GM23248 (cell line): ENCODE measurements at regions not wholly inside any gene's neighbourhood (a gene's known extent, or its start where the extent isn't known, plus 50 kb on each side); places are given as distances from the start of the nearest gene placed in this dataset.
A peak's percentile ranks its signal among the peaks of the same experiment; 100 is the strongest.

Source experiments
- DNase-seq: peaks from one replicate; pipeline ENCODE4 v3.0.0-alpha.2; 2015
- H2AFZ ChIP-seq: fragments of 200-600 bp; sonication (generic); 2 replicates; pipeline ENCODE4 v1.6.1; 2016; ENCODE audit warnings: antibody characterized with exemption
- H3F3A ChIP-seq: fragments of 200-600 bp; sonication (generic); 2 replicates; pipeline ENCODE4 v1.6.1; 2016; ENCODE audit warnings: mild to moderate bottlenecking, antibody characterized with exemption, mixed run types; ENCODE audit not compliant: insufficient read depth
- H3K27ac ChIP-seq: fragments of 200-600 bp; sonication (generic); 2 replicates; pipeline ENCODE4 v1.5.1; 2016; ENCODE audit warnings: mild to moderate bottlenecking
- H3K27me3 ChIP-seq: fragments of 200-600 bp; sonication (generic); replicated peaks from 2 replicates; pipeline ENCODE4 v1.6.1; 2016; ENCODE audit warnings: mild to moderate bottlenecking; ENCODE audit not compliant: insufficient read depth
- H3K36me3 ChIP-seq: fragments of 200-600 bp; sonication (generic); 2 replicates; pipeline ENCODE4 v1.6.1; 2016; ENCODE audit warnings: low read depth, mild to moderate bottlenecking
- H3K4me1 ChIP-seq: fragments of 200-600 bp; sonication (generic); 2 replicates; pipeline ENCODE4 v1.6.1; 2016; ENCODE audit warnings: mild to moderate bottlenecking; ENCODE audit not compliant: insufficient read depth
- H3K4me2 ChIP-seq: fragments of 200-600 bp; sonication (generic); one replicate; pipeline ENCODE4 v1.6.1; 2016; ENCODE audit warnings: mild to moderate bottlenecking; ENCODE audit not compliant: unreplicated experiment
- H3K4me3 ChIP-seq: fragments of 200-600 bp; sonication (generic); 2 replicates; pipeline ENCODE4 v1.5.1; 2016; ENCODE audit warnings: mild to moderate bottlenecking
- H3K79me2 ChIP-seq: fragments of 200-600 bp; sonication (generic); 2 replicates; pipeline ENCODE4 v1.6.1; 2016; ENCODE audit warnings: mild to moderate bottlenecking; ENCODE audit not compliant: insufficient read depth
- H3K9ac ChIP-seq: fragments of 200-600 bp; sonication (generic); 2 replicates; pipeline ENCODE4 v1.6.1; 2016; ENCODE audit warnings: mild to moderate bottlenecking
- H3K9me2 ChIP-seq: fragments of 200-600 bp; sonication (generic); 2 replicates; pipeline ENCODE4 v1.6.1; 2016; ENCODE audit warnings: mixed run types, mild to moderate bottlenecking, moderate library complexity; ENCODE audit not compliant: insufficient read depth
- H3K9me3 ChIP-seq: fragments of 200-600 bp; sonication (generic); one replicate; pipeline ENCODE4 v1.6.1; 2017; ENCODE audit warnings: low read depth
- H4K20me1 ChIP-seq: fragments of 200-600 bp; sonication (generic); 2 replicates; pipeline ENCODE4 v1.6.0; 2016; ENCODE audit not compliant: insufficient read depth
- EZH2 ChIP-seq: fragments of 200-600 bp; sonication (generic); IDR thresholded peaks from 2 replicates; pipeline ENCODE4 v1.6.1; 2018; ENCODE audit warnings: antibody characterized with exemption, mild to moderate bottlenecking; ENCODE audit not compliant: insufficient read depth, poor library complexity, severe bottlenecking
- EZH2phosphoT487 ChIP-seq: fragments of 200-600 bp; sonication (generic); IDR thresholded peaks from 2 replicates; pipeline ENCODE4 v1.6.1; 2018; ENCODE audit warnings: antibody characterized with exemption, moderate library complexity, mild to moderate bottlenecking, low read depth; ENCODE audit not compliant: insufficient read depth
- WGBS, 2 experiments: methylation state at CpG; one replicate each; pipeline ENCODE4 v1.1.6; 2015 to 2017; ENCODE audit warnings: low lambda C conversion rate in 2 of 2, low coverage in 1 of 2; ENCODE audit errors: missing lambda C conversion rate in 2 of 2; 5-methylcytosine and 5-hydroxymethylcytosine counted together
- in situ Hi-C: fragments of 300-500 bp; cut with MboI; formaldehyde crosslinking; loops from 2 replicates; pipeline ENCODE4 v1.15.0; 2020

DNA sequence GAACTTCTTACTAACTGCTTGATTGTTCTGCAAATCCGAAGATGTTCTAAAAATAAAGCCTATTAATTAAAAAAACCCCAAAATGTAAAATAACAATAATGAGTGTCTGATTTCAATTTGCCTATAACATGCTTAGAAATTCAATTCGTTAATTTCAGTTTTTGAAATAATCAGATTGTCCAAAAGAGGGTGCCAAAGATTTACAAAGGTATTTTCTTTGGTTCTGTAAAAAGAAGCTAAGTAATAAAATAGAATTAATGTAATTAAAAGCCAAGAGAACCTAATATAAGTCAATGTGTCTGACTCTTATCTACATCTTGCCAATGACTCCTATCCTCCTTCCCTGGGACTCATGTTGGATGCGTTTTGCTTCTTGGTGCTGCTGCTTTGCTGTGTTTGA lies 75.0 kb upstream of the CPHXL start:
- Histone ChIP-seq H3K27me3 (no peaks in the 10 kb centered on the region), H3F3A (no peaks in the 10 kb centered on the region), H2AFZ (no peak overlapping the region), H3K27ac (no peak overlapping the region), H3K9ac (no peak overlapping the region), H3K4me1 (no peaks in the 10 kb centered on the region), H3K36me3 (no peaks in the 10 kb centered on the region), H3K79me2 (no peaks in the 10 kb centered on the region), H4K20me1 (no peaks in the 10 kb centered on the region), H3K9me3 (no peaks in the 10 kb centered on the region), H3K4me3 (no peak overlapping the region), H3K9me2 (no peaks in the 10 kb centered on the region), H3K4me2 (no peak overlapping the region)
- in situ Hi-C loops: no loop called here
- TF ChIP-seq EZH2 (no peak), EZH2phosphoT487 (no peak)
- peak; percentile 19 for DNase-seq
- WGBS, 2 experiments: 4 to 7% methylated on average over 3 of the region's 3 CpGs

DNA sequence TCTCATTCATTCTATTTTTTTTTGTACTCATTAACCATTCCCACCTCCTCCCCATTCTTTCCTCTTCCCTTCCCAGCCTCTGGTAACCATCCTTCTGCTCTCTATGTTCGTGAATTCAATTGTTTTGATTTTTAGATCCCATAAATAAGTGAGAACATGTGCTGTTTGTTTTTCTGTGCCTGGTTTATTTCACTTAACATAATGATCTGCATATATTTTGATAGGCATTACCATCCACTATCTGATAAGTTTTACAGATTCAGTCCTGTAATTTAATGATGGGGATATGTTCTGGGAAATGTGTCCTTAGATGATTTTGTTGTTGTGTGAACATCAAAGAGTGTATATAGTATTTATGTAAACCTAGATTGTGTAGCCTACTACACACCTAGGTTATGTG lies 77.5 kb upstream of the CPHXL start:
- Histone ChIP-seq H3K27me3 (no peaks in the 10 kb centered on the region), H2AFZ (no peak overlapping the region), H3K4me1 (no peaks in the 10 kb centered on the region), H3K79me2 (no peaks in the 10 kb centered on the region), H3K4me3 (no peak overlapping the region), H3K4me2 (no peak overlapping the region), H3K9me2 (no peaks in the 10 kb centered on the region), H3K36me3 (no peaks in the 10 kb centered on the region), H4K20me1 (no peaks in the 10 kb centered on the region), H3F3A (no peaks in the 10 kb centered on the region), H3K27ac (no peak overlapping the region), H3K9me3 (no peaks in the 10 kb centered on the region), H3K9ac (no peak overlapping the region)
- no peak for DNase-seq
- WGBS, 2 experiments: 0% methylated on average over 1 of the region's 1 CpG
- in situ Hi-C loops: no loop called here
- TF ChIP-seq EZH2 (no peak), EZH2phosphoT487 (no peak)

DNA sequence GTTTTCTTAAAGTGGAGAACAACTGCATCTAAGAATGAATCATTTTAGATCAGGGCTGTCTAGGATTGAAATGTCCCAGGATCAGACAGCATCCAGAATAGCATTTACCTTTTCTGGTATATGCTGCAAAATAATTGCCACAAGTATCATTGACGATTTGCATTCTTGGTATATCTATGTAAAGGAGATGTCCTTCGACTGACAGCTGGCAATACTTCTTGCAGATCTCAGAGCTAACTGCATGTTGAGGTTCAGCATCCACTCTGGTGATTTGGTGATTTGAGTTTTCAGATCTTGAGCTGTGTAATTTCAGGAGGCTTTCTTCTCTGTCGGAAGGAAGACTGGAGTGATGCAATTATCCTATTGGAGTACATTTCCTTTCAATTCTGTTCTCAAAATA lies 78.1 kb upstream of the CPHXL start:
- Histone ChIP-seq H3K9me3 (no peaks in the 10 kb centered on the region), H3K4me1 (no peaks in the 10 kb centered on the region)
- TF ChIP-seq EZH2: no peak

GRCh38 chr16:75805946-75806345 lies 79.7 kb upstream of the CPHXL start:
- DNase-seq: no peak
- Histone ChIP-seq H3K27ac (no peak overlapping the region), H3K4me1 (no peaks in the 10 kb centered on the region), H2AFZ (no peak overlapping the region), H3K9me2 (no peaks in the 10 kb centered on the region), H3K4me3 (no peak overlapping the region), H3K9me3 (no peaks in the 10 kb centered on the region), H3F3A (no peaks in the 10 kb centered on the region), H3K79me2 (no peaks in the 10 kb centered on the region), H3K4me2 (no peak overlapping the region), H3K27me3 (no peaks in the 10 kb centered on the region), H4K20me1 (no peaks in the 10 kb centered on the region), H3K9ac (no peak overlapping the region), H3K36me3 (no peaks in the 10 kb centered on the region)
- WGBS, 2 experiments: 28 to 31% methylated on average over 6 of the region's 6 CpGs
- TF ChIP-seq EZH2: no peak
- no peak for TF ChIP-seq EZH2phosphoT487
- in situ Hi-C loops: no loop called here

More for the DNA sequence above, 78.1 kb upstream of the CPHXL start:
- H2AFZ ChIP-seq: no peak overlapping the region
- H3K9ac ChIP-seq: no peak overlapping the region
- no peaks in the 10 kb centered on the region for H3K27me3 ChIP-seq
- no peak for DNase-seq
- 12 to 20% methylated on average over 3 of the region's 3 CpGs for WGBS, 2 experiments
- no peaks in the 10 kb centered on the region for H3K79me2 ChIP-seq
- H3K4me2 ChIP-seq: no peak overlapping the region
- no peaks in the 10 kb centered on the region for H3K36me3 ChIP-seq
- H4K20me1 ChIP-seq: no peaks in the 10 kb centered on the region
- no peaks in the 10 kb centered on the region for H3F3A ChIP-seq
- in situ Hi-C loops: no loop called here
- no peaks in the 10 kb centered on the region for H3K9me2 ChIP-seq
- no peak overlapping the region for H3K4me3 ChIP-seq
- H3K27ac ChIP-seq: no peak overlapping the region

- in situ Hi-C loops: no loop called here
- H3K4me1 ChIP-seq: no peaks in the 10 kb centered on the region
- 59 to 69% methylated on average over 9 of the region's 9 CpGs for WGBS, 2 experiments
These were observed 80.2 kb upstream of the CPHXL start for GRCh38 chr16:75806487-75806886.

More at GRCh38 chr16:75806487-75806886, 80.2 kb upstream of the CPHXL start:
- Histone ChIP-seq H3F3A (no peaks in the 10 kb centered on the region), H3K9ac (no peak overlapping the region), H3K9me2 (no peaks in the 10 kb centered on the region), H4K20me1 (no peaks in the 10 kb centered on the region), H3K79me2 (no peaks in the 10 kb centered on the region), H3K4me3 (no peak overlapping the region), H2AFZ (no peak overlapping the region), H3K9me3 (no peaks in the 10 kb centered on the region), H3K36me3 (no peaks in the 10 kb centered on the region), H3K27ac (no peak overlapping the region), H3K27me3 (no peaks in the 10 kb centered on the region), H3K4me2 (no peak overlapping the region)
- TF ChIP-seq EZH2phosphoT487: no peak
- no peak for TF ChIP-seq EZH2
- no peak for DNase-seq
